Smooth muscle cell (in vitro differentiated cells): ENCODE measurements at regions not wholly inside any gene's neighbourhood (a gene's known extent, or its start where the extent isn't known, plus 50 kb on each side); places are given as distances from the start of the nearest gene placed in this dataset.

Source experiments
- DNase-seq: peaks from one replicate; lab custom pipeline; 2025; ENCODE audit not compliant: unreplicated experiment; lab: John Stamatoyannopoulos, UW
- H2AFZ ChIP-seq: fragments of 200-600 bp; sonication (generic); 2 replicates; pipeline ENCODE4 v1.6.0; 2016; ENCODE audit warnings: antibody characterized with exemption, low read depth, mild to moderate bottlenecking
- H3F3A ChIP-seq: fragments of 200-600 bp; sonication (generic); 2 replicates; pipeline ENCODE4 v1.6.0; 2017; ENCODE audit warnings: antibody characterized with exemption, low read depth
- H3K27ac ChIP-seq: fragments of 200-600 bp; sonication (generic); 2 replicates; pipeline ENCODE4 v1.5.1; 2016; ENCODE audit warnings: low read depth, mild to moderate bottlenecking
- H3K27me3 ChIP-seq: fragments of 200-600 bp; sonication (generic); 2 replicates; pipeline ENCODE4 v1.6.1; 2016; ENCODE audit warnings: low read depth, mild to moderate bottlenecking
- H3K36me3 ChIP-seq: fragments of 200-600 bp; sonication (generic); 2 replicates; pipeline ENCODE4 v1.5.1; 2016; ENCODE audit warnings: low read depth
- H3K4me1 ChIP-seq: fragments of 200-600 bp; sonication (generic); 2 replicates; pipeline ENCODE4 v1.5.1; 2016; ENCODE audit warnings: low read depth
- H3K4me2 ChIP-seq: fragments of 200-600 bp; sonication (generic); 2 replicates; pipeline ENCODE4 v1.6.0; 2016; ENCODE audit warnings: mild to moderate bottlenecking
- H3K4me3 ChIP-seq: fragments of 200-600 bp; sonication (generic); 2 replicates; pipeline ENCODE4 v1.5.1; 2016; ENCODE audit warnings: mild to moderate bottlenecking
- H3K79me2 ChIP-seq: fragments of 200-600 bp; sonication (generic); 2 replicates; pipeline ENCODE4 v1.6.0; 2016; ENCODE audit warnings: low read depth, mild to moderate bottlenecking
- H3K9ac ChIP-seq: fragments of 200-600 bp; sonication (generic); 2 replicates; pipeline ENCODE4 v1.6.0; 2016; ENCODE audit warnings: low read depth
- H3K9me3 ChIP-seq: fragments of 200-600 bp; sonication (generic); replicated peaks from 2 replicates; pipeline ENCODE4 v1.5.1; 2016; ENCODE audit warnings: low read depth
- H4K20me1 ChIP-seq: fragments of 200-600 bp; sonication (generic); 2 replicates; pipeline ENCODE4 v1.6.0; 2016; ENCODE audit warnings: low read depth
- CTCF ChIP-seq: fragments of 200-600 bp; sonication (generic); IDR thresholded peaks from 2 replicates; pipeline ENCODE4 v1.5.1; 2017; ENCODE audit warnings: borderline replicate concordance, mild to moderate bottlenecking, antibody characterized with exemption; ENCODE audit not compliant: insufficient read depth, poor library complexity, severe bottlenecking
- WGBS: methylation state at CpG from one replicate; pipeline ENCODE4 v1.1.7; 2016; ENCODE audit warnings: low lambda C conversion rate; 5-methylcytosine and 5-hydroxymethylcytosine counted together

- Histone ChIP-seq H3F3A (no peaks in the 10 kb centered on the region), H3K4me3 (no peak overlapping the region), H3K9me3 (no peaks in the 10 kb centered on the region), H3K4me1 (no peaks in the 10 kb centered on the region), H4K20me1 (no peaks in the 10 kb centered on the region), H3K79me2 (no peaks in the 10 kb centered on the region), H2AFZ (no peak overlapping the region), H3K36me3 (no peaks in the 10 kb centered on the region), H3K4me2 (no peak overlapping the region), H3K27ac (no peak overlapping the region), H3K9ac (no peak overlapping the region), H3K27me3 (peaks cover 31% of the 10 kb centered on the region)
- 69% methylated on average over 5 of the region's 5 CpGs for WGBS
- no peak for DNase-seq
- TF ChIP-seq CTCF: no peak
Observed at GRCh38 chr14:65819569-65819968, 407.0 kb downstream of the FUT8 start.

GRCh38 chr14:65821224-65821753 is 408.8 kb downstream of the FUT8 start:
- no peak for DNase-seq
- no peak overlapping the region for H3K4me2 ChIP-seq
- no peak overlapping the region for H2AFZ ChIP-seq
- no peak overlapping the region for H3K4me3 ChIP-seq
- no peak overlapping the region for H3K27ac ChIP-seq
- no peaks in the 10 kb centered on the region for H3K79me2 ChIP-seq
- peaks cover 38% of the 10 kb centered on the region for H3K27me3 ChIP-seq
- WGBS: 88% methylated on average over 10 of the region's 10 CpGs
- no peak for TF ChIP-seq CTCF
- no peak overlapping the region for H3K9ac ChIP-seq
- H3K4me1 ChIP-seq: no peaks in the 10 kb centered on the region
- no peaks in the 10 kb centered on the region for H3F3A ChIP-seq
- no peaks in the 10 kb centered on the region for H3K9me3 ChIP-seq
- no peaks in the 10 kb centered on the region for H3K36me3 ChIP-seq
- no peaks in the 10 kb centered on the region for H4K20me1 ChIP-seq

- peak; percentile 100 for TF ChIP-seq CTCF
- Histone ChIP-seq H3K27ac (no peak overlapping the region), H3K27me3 (peaks cover 70% of the 10 kb centered on the region), H3K4me3 (no peak overlapping the region), H3K4me2 (no peak overlapping the region), H3K36me3 (no peaks in the 10 kb centered on the region), H3F3A (no peaks in the 10 kb centered on the region), H3K9ac (no peak overlapping the region), H3K79me2 (no peaks in the 10 kb centered on the region), H2AFZ (peak overlapping the region; percentile 8), H3K9me3 (no peaks in the 10 kb centered on the region), H3K4me1 (peaks cover 13% of the 10 kb centered on the region), H4K20me1 (no peaks in the 10 kb centered on the region)
- DNase-seq: no peak
- WGBS: 31% methylated on average over 4 of the region's 4 CpGs
Observed at GRCh38 chr14:65824285-65824977, 411.9 kb downstream of the FUT8 start.

- peaks cover 74% of the 10 kb centered on the region for H3K27me3 ChIP-seq
- WGBS: 8% methylated on average over 2 of the region's 2 CpGs
- H3K4me1 ChIP-seq: peaks cover 13% of the 10 kb centered on the region
Observed at GRCh38 chr14:65824978-65825299, 412.4 kb downstream of the FUT8 start.

More at GRCh38 chr14:65824978-65825299, 412.4 kb downstream of the FUT8 start:
- no peak for DNase-seq
- no peaks in the 10 kb centered on the region for H3F3A ChIP-seq
- H3K4me2 ChIP-seq: no peak overlapping the region
- no peaks in the 10 kb centered on the region for H3K79me2 ChIP-seq
- no peak overlapping the region for H3K9ac ChIP-seq
- no peak overlapping the region for H3K4me3 ChIP-seq
- no peaks in the 10 kb centered on the region for H3K36me3 ChIP-seq
- H2AFZ ChIP-seq: peak overlapping the region; percentile 8
- no peaks in the 10 kb centered on the region for H3K9me3 ChIP-seq
- H4K20me1 ChIP-seq: no peaks in the 10 kb centered on the region
- TF ChIP-seq CTCF: no peak
- no peak overlapping the region for H3K27ac ChIP-seq
